NB4 (cell line): ENCODE measurements at regions not wholly inside any gene's neighbourhood (a gene's known extent, or its start where the extent isn't known, plus 50 kb on each side); places are given as distances from the start of the nearest gene placed in this dataset.
"Not testable (repeated sequence)": the region's sequence is repeated elsewhere in the genome, so short reads cannot be mapped to it uniquely, and the experiment has no call there.

Experiments
- DNase-seq: peaks from one replicate; pipeline ENCODE4 v3.0.0; 2010; ENCODE audit warnings: low read depth
- H3K4me3 ChIP-seq: one replicate; pipeline ENCODE4 v1.5.1; 2011; ENCODE audit warnings: mild to moderate bottlenecking, low read depth, low read length, moderate library complexity
- MYC ChIP-seq: IDR thresholded peaks from 2 replicates; pipeline ENCODE4 v1.6.1; 2011; ENCODE audit warnings: low read depth, low read length
- POLR2A ChIP-seq: IDR thresholded peaks from 2 replicates; pipeline ENCODE4 v1.6.1; 2011; ENCODE audit warnings: mild to moderate bottlenecking; ENCODE audit not compliant: insufficient read length; ENCODE audit errors: extremely low read depth
- TF ChIP-seq, protein P1 (sequence below): IDR thresholded peaks from one replicate; pipeline ENCODE4 v1.5.1; 2012; ENCODE audit warnings: low read depth, low read length
- TF ChIP-seq, protein P2 (sequence below): IDR thresholded peaks from 2 replicates; pipeline ENCODE4 v1.6.1; 2011; ENCODE audit warnings: low read depth, low read length

DNA sequence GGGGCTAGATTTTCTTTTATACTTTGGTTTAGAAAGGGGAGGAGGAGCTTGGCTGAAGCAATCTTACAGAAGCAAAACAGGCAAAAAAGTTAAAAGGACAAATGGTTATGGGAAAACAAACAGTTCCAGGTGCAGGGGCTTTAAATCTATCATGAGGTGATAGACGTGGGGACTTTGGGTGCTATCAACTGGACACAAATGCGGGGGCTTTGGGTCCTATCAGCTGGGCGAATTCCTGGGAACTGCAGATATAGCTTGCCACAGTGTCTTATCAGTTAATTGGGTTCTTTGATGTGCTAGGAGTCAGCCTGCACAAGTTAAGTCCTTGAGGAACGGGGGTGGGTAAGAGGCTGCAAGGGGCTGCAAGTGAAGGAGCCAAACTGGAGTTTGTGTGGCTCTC is 260.6 kb downstream of the TUBA3C start:
- TF ChIP-seq, protein P1, sequence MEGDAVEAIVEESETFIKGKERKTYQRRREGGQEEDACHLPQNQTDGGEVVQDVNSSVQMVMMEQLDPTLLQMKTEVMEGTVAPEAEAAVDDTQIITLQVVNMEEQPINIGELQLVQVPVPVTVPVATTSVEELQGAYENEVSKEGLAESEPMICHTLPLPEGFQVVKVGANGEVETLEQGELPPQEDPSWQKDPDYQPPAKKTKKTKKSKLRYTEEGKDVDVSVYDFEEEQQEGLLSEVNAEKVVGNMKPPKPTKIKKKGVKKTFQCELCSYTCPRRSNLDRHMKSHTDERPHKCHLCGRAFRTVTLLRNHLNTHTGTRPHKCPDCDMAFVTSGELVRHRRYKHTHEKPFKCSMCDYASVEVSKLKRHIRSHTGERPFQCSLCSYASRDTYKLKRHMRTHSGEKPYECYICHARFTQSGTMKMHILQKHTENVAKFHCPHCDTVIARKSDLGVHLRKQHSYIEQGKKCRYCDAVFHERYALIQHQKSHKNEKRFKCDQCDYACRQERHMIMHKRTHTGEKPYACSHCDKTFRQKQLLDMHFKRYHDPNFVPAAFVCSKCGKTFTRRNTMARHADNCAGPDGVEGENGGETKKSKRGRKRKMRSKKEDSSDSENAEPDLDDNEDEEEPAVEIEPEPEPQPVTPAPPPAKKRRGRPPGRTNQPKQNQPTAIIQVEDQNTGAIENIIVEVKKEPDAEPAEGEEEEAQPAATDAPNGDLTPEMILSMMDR, result no peak
- TF ChIP-seq MYC (no peak), POLR2A (no peak)
- TF ChIP-seq, protein P2, sequence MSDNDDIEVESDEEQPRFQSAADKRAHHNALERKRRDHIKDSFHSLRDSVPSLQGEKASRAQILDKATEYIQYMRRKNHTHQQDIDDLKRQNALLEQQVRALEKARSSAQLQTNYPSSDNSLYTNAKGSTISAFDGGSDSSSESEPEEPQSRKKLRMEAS, result no peak
- H3K4me3 ChIP-seq, result no peak overlapping the region
- DNase-seq, result no peak

DNA sequence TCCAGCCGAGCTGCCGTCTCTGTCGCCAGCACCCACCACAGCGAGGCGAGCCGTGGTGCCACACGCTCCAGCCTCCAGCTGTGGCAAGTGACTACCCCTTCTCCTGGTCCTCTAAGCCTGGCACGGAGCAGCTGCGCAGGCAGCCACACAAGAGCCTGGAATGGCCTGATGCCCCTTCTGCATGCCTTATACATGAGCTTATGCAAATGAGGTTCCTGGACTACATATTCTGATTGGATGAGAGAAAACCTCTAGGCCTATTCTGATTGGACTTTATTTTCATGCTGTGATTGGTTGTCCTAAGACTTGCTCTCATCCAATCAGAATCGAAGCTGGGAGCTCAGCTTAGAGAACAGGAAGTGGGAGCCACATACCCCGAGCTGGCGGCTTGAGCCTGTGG is 276.5 kb downstream of the TUBA3C start:
- DNase-seq, H3K4me3 ChIP-seq: not testable (repeated sequence)

DNA sequence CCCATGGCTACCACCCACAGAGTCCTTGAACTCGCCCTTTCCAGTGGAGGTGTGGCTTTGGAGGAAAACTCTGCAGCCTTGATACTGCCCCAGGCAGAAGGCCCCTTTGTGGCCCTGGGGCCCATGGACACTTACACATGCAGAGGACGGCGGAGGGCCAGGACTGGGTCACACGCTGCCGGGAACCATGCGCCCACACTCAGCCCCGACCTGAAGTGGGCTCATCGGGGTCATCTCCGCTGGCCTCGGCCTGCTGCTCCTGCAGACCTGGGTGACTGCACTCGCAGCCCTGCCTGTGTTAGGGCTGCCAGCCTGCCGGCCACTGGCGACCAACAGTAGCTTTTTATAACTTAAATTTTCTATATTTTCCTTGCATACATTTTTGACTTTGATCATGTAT is 286.2 kb downstream of the TUBA3C start:
- not testable (repeated sequence) for DNase-seq, H3K4me3 ChIP-seq

DNA sequence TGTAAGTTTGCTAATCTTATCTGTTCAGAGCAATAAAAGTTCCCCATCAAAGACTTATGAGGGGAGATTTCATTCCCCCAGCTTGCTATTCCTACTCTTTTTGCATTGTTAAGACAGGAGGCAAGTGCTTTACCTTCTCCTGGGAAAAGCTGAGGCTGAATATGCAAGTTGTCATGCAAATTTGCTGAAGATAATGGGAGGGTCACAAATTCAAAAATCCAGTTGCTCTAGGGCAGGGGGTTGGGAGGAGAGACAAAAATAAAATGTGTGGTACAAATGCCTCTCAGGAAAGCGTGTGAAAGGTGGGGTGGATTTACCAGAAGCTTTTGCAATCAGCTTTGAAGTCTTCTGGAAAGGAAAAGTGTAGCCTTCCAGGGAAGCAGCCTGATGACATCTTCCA is 290.4 kb downstream of the TUBA3C start:
- not testable (repeated sequence) for DNase-seq, H3K4me3 ChIP-seq

DNA sequence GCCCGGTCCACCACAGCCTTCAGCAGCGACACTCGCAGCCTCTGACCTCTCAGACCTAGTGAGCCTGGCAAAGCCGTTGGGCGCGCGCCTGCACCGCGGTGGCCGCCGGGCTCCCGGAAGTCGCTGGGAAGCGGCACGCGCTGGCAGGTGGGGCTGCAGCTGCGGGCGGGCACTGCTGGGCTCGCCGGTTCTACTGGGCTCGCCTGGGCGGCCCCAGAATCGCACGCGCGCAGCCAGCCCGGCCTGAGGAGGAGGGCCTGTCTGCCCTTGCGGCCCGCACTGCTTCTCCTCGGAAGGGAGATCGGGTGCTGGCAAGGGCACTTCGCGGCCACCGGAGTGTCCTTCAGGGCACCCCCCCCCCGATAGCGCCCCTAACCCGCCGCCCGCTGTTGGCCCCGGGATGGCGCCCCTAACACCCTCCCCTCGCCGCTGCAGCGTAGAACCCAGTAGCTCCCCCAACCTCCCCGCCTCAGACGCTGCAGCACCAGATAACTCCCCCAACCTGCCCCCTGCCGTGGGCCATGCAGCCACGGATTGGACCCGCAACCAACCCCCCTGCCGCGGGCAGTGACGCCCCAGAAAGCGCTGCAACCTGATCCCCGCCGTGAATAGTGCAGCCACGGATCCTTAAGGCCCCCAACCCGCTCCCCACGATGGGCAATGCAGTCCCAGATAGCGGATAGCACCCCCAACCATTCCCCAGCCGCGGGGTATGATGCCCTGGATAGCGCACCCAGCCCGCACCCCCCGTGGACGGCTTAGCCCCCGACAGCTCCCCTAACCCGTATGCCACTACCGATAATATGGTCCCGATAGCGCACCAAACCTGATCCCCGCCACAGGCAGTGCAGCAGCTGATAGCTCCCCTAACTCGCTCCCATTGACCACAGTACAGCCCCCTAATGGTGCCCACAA is 306.5 kb downstream of the TUBA3C start:
- not testable (repeated sequence) for DNase-seq, H3K4me3 ChIP-seq

DNA sequence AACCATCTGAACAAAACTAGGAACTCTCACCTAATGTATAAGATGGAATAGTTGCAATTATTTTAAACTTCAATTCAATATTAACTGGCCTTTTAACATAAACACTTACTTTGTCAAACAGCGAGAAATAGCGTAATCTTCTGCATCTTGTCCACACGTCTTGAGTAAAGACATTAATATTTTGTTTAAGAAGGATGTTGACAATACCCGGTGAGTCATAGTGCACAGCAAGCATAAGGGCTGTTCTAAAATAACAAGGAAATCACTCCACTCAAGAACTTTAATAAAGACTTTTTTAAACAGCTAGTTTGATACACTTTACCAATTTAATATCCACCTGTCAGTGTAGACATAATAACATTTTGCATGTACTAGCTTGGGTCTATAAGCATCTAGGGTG is 311.1 kb downstream of the TUBA3C start:
- not testable (repeated sequence) for DNase-seq, H3K4me3 ChIP-seq

DNA sequence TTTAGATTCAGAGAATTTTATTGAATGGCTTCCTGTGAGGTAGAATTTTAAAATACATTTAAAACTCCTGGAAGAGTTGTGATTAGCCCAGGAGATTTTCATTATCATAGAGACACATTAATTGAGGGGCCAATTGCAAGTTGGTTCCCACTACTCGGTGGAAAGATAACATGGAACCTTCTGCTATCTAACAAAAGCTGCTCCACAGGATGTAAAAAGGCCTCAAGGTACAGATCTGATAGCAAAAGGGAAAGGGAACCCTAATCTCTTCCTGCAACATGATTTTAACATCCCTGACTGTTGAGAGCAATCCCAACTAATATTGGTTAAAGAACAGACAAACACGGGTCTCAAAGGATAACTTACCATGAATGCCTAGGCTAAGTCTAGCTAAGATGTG is 312.3 kb downstream of the TUBA3C start:
- not testable (repeated sequence) for H3K4me3 ChIP-seq, DNase-seq

DNA sequence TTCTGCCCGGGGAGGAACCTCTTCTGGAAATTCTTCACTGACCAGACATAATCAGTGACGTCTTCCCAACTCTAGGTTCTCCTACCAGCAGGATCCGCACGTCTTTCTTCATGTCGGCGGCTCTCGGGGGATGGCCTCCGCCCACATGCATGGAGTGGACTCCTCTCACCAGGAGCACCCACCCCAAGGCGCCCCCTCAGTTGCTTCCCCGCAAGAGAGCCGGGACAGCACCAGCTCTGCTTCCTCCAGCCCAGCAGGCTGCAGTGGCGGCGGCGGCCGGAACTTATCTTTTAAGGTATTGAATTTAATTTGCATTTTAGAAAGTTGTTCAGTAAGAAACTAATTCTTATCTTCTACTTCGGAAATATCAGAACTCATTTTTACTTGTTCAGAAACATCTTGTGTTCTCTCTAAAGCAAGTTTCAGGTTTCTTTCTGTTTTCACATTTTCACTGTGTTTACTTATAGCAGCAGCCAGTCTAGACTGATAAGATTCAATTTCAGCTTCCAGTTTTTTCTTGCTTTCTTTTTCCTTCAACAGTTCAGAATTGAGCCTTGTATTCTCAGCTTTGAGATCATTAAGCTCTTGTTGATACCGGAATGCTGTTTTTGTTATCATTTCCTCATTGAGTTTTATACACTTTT is 343.5 kb downstream of the TUBA3C start:
- H3K4me3 ChIP-seq, result not testable (repeated sequence)

DNA sequence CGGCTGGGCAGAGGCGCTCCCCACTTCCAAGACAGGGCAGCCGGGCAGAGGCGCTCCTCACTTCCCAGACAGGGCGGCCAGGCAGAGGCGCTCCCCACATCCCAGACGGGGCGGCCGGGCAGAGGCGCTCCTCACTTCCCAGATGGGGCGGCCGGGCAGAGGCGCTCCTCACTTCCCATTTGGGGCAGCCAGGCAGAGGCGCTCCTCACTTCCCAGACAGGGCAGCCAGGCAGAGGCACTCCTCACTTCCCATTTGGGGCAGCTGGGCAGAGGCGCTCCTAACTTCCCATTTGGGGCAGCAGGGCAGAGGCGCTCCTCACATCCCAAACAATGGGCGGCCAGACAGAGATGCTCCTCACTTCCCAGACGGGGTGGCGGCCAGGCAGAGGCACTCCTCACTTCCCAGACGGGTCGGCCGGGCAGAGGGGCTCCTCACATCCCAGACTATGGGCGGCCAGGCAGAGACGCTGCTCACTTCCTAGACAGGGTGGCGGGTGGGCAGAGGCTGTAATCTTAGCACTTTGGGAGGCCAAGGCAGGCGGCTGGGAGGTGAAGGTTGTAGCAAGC is 344.4 kb downstream of the TUBA3C start:
- DNase-seq, H3K4me3 ChIP-seq: not testable (repeated sequence)

More for the DNA sequence above, 343.5 kb downstream of the TUBA3C start:
- not testable (repeated sequence) for DNase-seq

DNA sequence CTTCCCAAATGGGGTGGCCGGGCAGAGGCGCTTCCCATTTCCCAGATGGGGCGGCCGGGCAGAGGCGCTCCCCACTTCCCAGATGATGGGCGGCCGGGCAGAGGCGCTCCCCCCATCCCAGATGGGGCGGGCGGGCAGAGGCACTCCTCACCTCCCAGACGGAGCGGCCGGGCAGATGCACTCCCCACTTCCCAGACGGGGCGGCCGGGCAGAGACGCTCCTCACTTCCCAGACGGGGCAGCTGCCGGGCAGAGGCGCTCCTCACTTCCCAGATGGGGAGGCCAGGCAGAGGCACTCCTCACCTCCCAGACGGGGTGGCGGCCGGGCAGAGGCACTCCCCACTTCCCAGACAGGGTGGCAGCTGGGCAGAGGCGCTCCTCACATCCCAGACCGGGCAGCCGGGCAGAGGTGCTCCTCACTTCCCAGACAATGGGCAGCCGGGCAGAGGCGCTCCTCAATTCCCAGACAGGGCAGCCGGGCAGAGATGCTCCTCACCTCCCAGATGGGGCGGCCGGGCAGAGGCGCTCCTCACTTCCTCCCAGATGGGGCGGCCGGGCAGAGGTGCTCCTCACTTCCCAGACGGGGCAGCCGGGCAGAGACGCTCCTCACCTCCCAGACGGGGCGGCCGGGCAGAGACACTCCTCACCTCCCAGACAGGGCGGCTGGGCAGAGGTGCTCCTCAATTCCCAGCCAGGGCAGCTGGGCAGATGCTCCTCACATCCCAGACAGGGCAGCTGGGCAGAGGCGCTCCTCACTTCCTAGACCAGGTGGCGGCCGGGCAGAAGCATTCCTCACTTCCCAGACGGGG is 345.0 kb downstream of the TUBA3C start:
- not testable (repeated sequence) for H3K4me3 ChIP-seq, DNase-seq

DNA sequence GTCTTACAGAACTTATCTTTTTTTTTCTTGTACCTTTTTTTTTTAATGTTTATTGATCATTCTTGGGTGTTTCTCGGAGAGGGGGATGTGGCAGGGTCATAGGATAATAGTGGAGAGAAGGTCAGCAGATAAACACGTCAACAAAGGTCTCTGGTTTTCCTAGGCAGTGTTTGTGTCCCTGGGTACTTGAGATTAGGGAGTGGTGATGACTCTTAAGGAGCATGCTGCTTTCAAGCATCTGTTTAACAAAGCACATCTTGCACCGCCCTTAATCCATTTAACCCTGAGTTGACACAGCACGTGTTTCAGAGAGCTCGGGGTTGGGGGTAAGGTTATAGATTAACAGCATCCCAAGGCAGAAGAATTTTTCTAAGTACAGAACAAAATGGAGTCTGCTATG is 345.9 kb downstream of the TUBA3C start:
- not testable (repeated sequence) for H3K4me3 ChIP-seq, DNase-seq

DNA sequence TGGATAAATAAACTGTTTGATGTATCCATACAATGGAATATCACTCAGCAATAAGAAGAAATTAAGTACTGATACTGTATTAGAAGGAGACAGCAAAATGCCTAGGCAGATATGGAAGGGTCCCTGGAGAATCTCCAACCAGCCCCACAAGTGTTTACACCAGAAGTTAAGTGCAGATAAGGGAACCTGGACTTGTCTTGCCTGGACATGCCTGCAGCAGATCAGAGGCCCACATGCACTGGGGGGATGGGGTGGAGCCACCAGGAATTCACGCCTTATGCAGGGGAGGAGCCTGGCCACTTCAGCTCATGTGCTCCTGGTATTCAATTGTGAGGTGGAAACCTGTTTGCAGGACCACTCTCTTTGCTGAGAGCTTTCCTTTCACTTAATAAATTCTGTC is 356.9 kb downstream of the TUBA3C start:
- H3K4me3 ChIP-seq, DNase-seq: not testable (repeated sequence)

DNA sequence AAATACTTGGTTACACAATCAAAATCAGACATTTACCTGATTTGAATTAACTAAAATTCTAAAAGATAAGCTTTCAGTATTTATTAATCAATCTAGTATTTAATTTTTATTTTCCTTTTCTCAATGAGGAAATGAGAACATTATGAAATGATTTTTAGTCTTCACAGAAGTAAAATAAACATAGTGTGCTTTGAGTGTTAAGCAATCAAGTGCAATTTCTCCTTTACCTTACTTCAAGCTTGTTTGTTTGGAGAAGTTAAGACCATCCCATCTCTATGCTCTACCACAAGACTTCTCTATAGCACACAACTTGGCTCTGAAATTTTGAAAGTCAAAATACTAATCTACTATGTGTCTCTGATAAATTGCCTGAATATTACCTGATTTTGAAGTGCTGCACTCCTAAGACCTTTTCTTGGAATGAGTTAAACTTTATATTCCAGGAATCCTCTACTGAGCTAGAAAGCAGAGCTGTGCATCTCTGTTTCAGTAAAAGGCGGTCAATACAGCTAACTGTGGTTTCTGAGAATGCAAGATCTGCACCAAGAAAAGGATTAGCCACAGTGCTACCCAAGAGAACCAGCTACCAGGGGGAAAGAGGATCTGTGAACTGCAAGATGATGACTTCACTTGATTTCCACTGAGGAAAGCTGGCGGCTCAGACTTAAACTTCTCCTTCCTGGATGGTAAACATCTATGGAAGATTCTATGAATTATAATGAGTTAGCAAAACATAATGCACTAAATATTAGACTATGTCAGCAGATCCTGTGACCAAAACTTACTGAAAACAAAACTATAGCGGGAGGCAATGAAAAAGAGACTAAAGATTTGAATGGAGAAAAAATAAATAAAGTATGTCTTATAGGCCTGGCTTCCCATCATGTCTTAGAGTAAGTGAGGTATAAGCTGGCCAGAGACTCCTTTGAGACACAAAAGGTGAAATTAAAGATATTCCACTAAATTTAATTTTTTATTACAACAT is 358.7 kb downstream of the TUBA3C start:
- not testable (repeated sequence) for H3K4me3 ChIP-seq, DNase-seq
